Stimulated activated CD4-positive, alpha-beta T cell treated with anti-CD3 and anti-CD28 coated beads, Interleukin-2, amount 100 ng/mL, for 48 hours (primary cell): ENCODE measurements at regions not wholly inside any gene's neighbourhood (a gene's known extent, or its start where the extent isn't known, plus 50 kb on each side); places are given as distances from the start of the nearest gene placed in this dataset.
A peak's percentile ranks its signal among the peaks of the same experiment; 100 is the strongest.
"Not testable (repeated sequence)": the region's sequence is repeated elsewhere in the genome, so short reads cannot be mapped to it uniquely, and the experiment has no call there.

Experiments
- DNase-seq, 2 donors: peaks; one replicate each; pipeline ENCODE4 v3.0.0-alpha.2; 2020

GRCh38 chr1:184851822-184852746 lies 97.4 kb upstream of the EDEM3 start:
- DNase-seq, result no peak

DNA sequence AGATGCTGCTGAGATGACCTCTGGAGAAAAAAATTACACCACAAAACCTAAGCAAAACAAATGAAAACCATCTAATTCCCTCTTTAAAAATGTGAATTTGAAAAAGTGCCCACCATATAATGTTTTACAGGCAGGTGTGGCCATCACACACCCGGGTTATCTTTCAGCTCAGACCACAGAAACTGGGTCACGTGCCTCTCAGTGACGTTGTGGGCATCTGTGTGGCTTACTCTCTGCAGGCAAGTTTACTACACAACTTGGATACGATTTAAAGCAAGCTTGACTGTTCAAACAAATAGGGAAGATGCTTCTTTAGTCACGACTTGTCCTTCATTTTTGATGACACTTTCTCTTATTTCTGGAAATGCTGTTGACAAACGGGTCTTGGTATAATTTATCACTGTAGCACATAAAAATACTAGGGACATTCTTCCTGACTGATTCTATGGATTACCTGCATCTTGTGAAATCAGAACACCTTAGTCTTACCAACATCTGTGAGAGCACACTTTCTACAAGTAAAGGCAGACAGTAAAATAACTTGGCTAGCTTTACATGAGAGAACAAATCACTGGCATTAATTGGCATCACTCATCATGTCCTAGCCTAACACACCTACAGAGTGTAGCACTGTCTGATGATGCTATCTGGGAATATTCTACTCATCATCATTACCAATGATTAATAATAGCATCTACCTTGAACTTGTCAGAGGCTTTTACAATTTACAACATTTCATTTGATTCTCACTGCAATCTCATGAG lies 89.3 kb upstream of the EDEM3 start:
- DNase-seq, result peak in 1 of 2 donors; percentile 17

DNA sequence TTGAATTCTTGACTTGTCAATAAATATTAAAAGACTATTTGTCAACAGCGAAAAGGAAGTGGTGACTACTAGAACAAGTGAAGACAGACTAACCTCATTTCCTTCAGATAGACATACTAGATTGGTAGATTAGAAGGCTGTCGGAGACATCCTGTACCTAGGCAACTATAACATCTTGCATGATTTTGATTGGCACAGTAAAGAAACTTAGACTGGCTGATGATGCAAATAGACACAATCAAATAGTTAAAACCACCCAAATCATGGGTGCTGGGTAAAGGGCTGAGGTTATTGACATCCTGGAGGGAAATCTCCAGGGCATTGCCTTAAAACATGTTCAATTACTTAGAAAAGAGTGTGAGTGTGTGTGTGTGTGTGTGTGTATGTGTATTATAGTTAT lies 85.9 kb upstream of the EDEM3 start:
- no peak for DNase-seq

DNA sequence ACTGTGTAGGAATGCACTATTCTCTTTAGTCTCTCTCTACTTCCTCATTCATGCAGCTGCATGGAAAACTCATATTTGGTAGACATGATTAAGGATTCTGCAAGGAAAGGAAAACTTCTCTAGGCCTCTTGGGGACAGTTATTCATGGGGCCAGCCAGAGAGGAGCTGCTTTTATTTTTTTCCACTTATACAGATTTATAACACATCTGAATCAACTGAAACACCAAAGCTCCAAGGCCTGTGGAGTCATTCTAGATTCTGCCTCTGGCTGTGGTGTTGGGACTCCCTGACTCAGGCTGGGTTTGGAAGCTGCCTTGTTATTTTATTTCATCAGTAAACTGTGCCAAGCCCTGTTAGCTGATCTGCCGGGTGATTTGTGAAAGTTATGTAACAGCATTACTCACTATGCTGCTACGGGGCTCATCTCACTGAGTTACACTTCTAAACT lies 83.9 kb upstream of the EDEM3 start:
- DNase-seq, result no peak

DNA sequence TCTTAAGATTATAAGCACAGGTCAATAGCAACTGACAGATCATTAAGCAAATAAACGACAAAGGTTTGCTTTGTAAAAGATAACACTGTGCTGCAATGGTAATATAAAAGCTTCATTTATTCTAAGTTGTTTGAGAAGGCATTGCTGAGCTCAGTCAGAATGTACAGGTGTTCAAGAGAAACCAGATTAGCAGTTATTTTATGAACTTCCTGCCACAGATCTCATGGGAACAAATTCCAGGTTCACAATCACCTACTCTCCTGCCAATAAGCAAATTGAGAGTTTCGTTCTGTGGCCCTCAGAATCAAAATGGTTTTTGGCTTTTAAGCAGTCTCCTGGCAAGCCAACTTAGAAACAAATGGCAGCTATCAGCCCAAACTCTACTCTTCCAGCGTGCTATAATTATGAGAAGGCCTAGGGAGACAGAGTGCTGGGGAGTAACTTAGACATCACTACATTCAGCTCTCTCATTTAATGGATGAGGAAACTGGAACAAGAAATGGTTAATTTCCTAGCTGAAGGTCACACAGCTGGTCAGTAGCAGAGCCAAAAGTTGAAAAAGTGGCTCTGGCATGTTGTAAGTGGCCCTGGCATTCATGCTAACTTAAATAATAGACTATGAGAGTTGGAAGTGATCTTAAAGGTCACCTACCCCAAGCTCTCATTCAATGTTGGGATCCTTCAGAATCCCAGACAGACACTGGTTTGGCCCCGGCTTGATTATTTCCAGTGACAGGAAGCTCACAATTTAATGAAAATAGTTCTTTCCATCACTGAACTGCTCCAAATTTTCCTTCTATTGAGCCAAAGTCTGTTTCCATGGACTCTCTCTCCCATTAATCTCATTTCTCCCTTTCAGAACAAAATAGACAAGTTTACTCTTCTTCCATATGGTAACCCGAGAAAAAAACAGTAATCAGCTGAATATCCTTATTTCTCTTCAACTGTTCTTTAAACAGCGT lies 82.6 kb upstream of the EDEM3 start:
- no peak for DNase-seq

DNA sequence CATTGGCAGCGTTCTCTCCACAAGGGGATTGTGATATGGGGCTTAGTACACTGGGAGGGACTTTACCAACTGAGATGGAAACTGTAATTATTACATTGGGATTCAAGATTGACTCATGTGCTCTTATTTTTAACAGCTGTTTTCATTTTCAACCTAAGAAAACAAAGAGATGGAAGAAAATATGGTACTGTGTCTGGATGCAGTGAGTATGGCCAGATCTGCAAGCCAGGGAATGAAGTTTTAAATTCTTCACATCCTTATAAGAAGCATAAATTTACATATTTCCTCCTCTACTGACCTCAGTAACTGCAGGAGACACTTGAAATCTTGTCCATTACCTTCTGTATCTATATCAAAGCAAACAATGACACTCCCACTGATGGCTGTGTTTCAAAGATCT lies 81.5 kb upstream of the EDEM3 start:
- no peak for DNase-seq

- DNase-seq, result not testable (repeated sequence)
Measured at GRCh38 chr1:184833994-184834393, 79.3 kb upstream of the EDEM3 start.

- DNase-seq, result no peak
Measured at GRCh38 chr1:184832517-184832916, 77.9 kb upstream of the EDEM3 start.

- not testable (repeated sequence) for DNase-seq
Measured at GRCh38 chr1:184829496-184829895, 74.8 kb upstream of the EDEM3 start.

- no peak for DNase-seq
Measured at GRCh38 chr1:184828369-184828717, 73.7 kb upstream of the EDEM3 start.

- DNase-seq, result no peak
Measured at GRCh38 chr1:184827600-184828368, 73.1 kb upstream of the EDEM3 start.

DNA sequence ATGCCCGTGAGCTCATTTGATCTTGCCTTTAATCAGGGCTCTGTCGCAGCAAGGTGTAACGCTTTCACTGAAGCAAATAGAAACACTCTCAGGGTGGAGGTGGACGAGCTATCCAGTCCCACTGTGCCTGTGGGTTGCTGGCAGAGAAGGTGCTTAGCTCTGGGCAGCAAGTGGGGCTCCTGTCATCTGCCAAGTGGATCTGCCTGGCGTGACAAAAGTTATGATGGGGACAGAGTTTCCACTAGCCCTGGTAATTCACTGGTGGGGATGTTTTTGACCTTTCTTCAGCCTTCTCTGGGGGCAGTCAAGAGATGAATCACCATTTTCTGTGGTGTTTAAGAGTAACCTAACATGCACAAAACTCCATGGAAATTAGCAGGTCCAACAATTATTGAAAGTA lies 71.3 kb upstream of the EDEM3 start:
- no peak for DNase-seq

GRCh38 chr1:184825571-184825970 lies 70.9 kb upstream of the EDEM3 start:
- no peak for DNase-seq

GRCh38 chr1:184824691-184825323 lies 70.1 kb upstream of the EDEM3 start:
- no peak for DNase-seq

GRCh38 chr1:184823080-184823479 lies 68.4 kb upstream of the EDEM3 start:
- DNase-seq, result no peak

DNA sequence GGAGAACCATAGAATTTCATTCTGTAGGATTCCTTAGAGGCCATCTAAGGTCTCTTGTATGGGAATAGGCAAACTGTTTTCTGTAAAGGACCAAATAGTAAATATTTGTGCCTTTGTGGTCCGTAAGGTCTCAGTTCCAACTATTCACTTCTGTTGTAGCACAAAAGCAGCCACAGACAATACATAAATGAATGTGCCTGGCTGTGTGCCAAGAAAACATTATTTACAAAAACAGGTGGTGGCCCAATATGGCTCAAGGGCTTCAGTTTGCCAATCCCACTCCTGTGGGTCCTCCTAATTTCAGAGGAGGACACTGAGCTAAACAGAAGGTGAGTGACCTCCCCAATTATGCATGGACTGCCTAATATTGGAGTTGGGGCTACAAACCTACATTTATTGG lies 67.6 kb upstream of the EDEM3 start:
- no peak for DNase-seq

DNA sequence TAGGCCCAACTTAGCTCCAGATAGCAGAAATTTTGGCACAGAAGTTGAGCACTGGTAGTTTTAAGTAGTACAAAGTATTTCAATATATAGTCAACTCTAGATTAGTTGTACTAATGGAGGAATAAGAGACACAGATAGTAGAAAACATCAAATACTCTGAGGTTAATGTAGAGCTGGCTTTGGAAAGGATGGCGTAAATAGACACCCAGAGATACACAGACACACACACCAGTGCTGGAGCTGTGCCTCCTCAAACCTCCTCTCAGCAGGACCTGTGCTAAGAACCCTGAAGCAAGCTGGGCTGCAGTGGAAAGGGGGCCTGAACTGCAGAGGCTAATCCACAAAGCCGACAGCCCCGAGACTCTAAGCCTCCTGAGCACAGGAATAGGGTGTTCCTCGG lies 67.0 kb upstream of the EDEM3 start:
- no peak for DNase-seq

DNA sequence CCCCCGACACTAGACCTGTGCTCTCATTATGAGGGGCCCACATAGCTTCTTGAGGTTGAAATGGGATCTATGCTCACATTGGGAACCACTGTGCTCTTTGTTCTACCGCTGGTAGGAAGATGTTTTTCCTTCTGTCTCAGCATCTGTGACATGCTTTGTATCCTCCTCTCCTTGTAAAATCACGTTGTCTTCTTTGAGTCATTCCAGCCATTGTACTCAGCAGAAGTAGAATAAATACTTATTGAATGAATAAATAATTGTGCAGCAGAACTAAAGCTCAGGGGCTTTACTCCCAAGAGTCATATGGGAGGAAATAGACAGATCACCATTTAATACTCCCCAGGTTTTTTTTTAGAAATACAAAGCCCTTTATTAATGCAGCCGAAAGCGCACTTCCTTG lies 66.3 kb upstream of the EDEM3 start:
- no peak for DNase-seq

GRCh38 chr1:184820218-184820750 lies 65.6 kb upstream of the EDEM3 start:
- DNase-seq, result no peak

DNA sequence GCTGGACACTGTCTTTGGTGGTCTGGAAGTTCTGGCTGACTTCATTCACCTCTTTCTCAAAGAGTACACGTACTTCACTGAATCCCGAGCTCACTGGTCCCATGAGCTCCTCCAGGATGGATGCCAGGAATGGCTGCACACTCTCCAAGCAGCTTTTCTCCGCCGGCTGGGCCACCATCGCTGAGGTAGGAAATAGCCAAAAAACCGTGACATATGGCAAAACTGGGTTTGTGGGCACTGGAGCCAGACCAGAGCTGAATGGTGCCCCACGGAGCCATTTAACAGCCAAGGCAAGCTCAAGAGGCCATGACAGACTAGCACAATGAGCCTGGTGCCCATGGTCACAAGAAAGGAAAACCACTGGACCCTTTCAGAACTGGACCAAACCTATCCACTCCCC lies 64.0 kb upstream of the EDEM3 start:
- no peak for DNase-seq

DNA sequence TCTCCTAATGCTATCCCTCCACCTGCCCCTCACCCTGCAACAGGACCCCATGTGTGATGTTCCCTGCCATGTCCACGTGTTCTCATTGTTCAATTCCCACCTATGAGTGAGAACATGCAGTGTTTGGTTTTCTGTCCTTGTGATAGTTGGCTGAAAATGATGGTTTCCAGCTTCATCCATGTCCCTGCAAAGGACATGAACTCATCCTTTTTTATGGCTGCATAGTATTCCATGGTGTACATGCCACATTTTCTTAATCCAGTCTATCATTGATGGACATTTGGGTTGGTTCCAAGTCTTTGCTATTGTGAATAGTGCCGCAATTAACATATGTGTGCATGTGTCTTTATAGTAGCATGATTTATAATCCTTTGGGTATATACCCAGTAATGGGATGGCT lies 62.3 kb upstream of the EDEM3 start:
- DNase-seq, result not testable (repeated sequence)
